ENCODE measurements at regions not wholly inside any gene's neighbourhood (a gene's known extent, or its start where the extent isn't known, plus 50 kb on each side); places are given as distances from the start of the nearest gene placed in this dataset.
"Not testable (repeated sequence)": the region's sequence is repeated elsewhere in the genome, so short reads cannot be mapped to it uniquely, and the experiment has no call there.

DNA sequence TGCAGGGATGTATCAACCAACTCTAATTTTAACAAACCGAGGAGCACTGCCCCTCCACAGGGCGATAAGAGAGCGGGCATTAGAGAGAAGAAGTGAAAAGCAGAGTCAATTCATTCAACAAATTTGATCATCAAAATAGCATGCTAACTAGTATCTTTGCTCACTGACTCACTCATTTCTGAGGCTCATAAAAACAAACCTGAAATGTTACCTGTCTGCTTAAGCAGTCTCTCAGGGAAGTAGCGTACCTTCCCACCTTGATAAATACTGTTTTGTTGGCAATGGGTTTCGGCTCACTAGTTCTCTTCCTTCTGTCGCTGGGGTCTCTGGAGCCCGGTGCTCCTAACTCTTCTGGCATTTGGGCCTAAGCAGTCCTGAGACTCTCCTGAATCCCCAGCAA, 248.8 kb downstream of the IRS1 start:
- DNase-seq, result no peak
- peaks cover 0 to 14% (median 13%) of the 10 kb centered on the region in 3 donors for H3K27me3 Mint-ChIP-seq
- no peak overlapping the region for H3K4me3 Mint-ChIP-seq
- H3K4me1 Mint-ChIP-seq, result no peaks in the 10 kb centered on the region
- no peak overlapping the region for H3K27ac Mint-ChIP-seq
- ATAC-seq (ENCODE audit: low read depth in 2 of 2), result no peak
- peaks cover 0 to 3% (median 0%) of the 10 kb centered on the region in 7 donors for H3K9me3 Mint-ChIP-seq
- H3K36me3 Mint-ChIP-seq, result no peaks in the 10 kb centered on the region

DNA sequence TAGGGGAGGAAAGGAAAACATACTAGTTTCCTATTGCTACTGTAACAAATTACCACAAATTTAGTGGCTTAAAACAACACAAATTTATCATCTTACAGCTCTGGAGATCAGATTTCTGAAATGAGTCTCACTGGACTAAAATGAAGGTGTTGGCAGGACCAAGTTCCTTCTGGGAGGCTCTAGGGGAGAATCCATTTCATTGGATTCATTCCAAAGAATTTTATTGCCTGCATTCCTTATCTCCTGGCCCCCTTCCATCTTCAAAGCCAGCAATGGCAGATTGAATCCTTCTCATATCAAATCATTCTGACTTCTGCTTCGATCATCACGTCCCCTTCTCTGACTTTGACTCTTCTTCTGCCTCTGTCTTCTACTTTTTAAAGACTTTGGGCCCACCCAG, 250.9 kb downstream of the IRS1 start:
- H3K9me3 Mint-ChIP-seq, result peaks cover 0 to 3% (median 0%) of the 10 kb centered on the region in 7 donors
- H3K4me1 Mint-ChIP-seq, result no peaks in the 10 kb centered on the region
- peaks cover 0 to 19% (median 17%) of the 10 kb centered on the region in 3 donors for H3K27me3 Mint-ChIP-seq
- ATAC-seq (ENCODE audit: low read depth in 2 of 2) (no peak), DNase-seq (no peak)
- H3K36me3 Mint-ChIP-seq, result no peaks in the 10 kb centered on the region
- H3K27ac Mint-ChIP-seq, result no peak overlapping the region
- no peak overlapping the region for H3K4me3 Mint-ChIP-seq

DNA sequence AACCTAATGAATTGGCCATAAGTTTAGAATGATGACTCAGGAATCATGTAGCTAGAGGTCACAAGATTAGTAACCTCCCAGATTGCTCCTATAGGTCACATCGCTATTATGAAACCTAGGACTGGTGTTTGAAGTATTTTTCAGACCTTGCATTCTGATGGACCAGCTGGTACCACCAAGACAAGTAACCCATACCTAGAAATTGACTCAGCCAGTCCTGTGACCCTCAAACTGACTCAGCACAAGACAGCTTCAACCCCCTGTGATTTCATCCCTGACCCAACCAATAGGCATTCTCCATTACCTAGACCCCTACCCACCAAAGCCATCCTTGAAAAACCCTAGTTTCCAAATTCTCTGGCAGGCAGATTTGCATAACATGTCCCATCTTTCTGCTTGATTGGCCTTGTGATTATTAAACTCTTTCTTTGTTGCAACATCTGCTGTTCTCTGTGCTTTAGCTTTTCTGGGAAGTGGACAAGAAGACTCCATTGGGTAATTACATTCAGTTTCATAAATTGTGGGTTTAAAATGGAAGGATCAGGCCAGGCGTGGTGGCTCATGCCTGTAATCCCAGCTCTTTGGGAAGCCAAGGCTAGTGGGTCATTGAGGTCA, 254.9 kb downstream of the IRS1 start:
- ATAC-seq (ENCODE audit: low read depth in 2 of 2) (no peak), DNase-seq (no peak)
- Mint-ChIP-seq H3K27ac (peak overlapping the region in 1 of 6 donors; percentile 24), H3K9me3 (peaks cover 1 to 12% (median 4%) of the 10 kb centered on the region in 7 donors), H3K4me3 (no peak overlapping the region), H3K36me3 (no peaks in the 10 kb centered on the region), H3K4me1 (no peaks in the 10 kb centered on the region), H3K27me3 (peaks cover 10 to 17% (median 13%) of the 10 kb centered on the region in 3 donors)

DNA sequence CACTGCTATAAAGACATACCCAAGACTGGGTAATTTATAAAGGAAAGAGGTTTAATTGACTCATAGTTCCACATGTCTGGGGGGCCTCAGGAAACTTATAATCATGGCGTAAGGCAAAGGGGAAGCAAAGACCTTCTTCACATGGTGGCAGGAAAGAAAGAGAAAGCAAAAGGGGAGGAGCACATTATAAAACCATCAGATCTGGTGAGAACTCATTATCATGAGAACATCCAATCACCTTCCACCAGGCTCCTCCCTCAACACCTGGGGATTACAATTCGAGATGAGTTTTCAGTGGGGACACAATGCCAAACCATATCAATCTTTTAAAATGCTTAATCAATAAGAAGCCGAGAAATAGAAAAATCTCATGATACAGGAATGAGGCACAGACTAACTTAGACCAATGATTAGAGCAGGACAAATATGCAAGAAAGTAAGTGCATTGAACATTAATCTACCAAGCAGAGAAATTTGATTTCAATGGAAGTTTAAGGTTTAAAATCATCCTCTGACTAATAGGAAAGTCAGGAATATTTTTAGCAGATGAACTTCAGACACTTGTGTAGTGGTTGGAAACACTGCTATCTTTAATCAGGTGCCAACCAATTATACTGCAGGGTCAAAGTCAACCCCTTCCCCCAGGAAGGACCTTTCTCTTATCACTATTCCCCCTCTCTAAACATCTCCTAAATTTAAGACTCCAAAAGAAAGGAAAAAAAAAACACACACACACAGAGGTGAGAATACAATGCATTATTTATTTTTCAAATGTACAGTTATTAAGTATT, 259.2 kb downstream of the IRS1 start:
- DNase-seq, result no peak
- Mint-ChIP-seq H3K9me3 (peaks cover 1 to 12% (median 4%) of the 10 kb centered on the region in 7 donors), H3K27ac (no peak overlapping the region), H3K4me3 (no peak overlapping the region), H3K36me3 (no peaks in the 10 kb centered on the region), H3K4me1 (no peaks in the 10 kb centered on the region), H3K27me3 (peaks cover 2 to 14% (median 6%) of the 10 kb centered on the region in 3 donors)
- ATAC-seq (ENCODE audit: low read depth in 2 of 2), result no peak

DNA sequence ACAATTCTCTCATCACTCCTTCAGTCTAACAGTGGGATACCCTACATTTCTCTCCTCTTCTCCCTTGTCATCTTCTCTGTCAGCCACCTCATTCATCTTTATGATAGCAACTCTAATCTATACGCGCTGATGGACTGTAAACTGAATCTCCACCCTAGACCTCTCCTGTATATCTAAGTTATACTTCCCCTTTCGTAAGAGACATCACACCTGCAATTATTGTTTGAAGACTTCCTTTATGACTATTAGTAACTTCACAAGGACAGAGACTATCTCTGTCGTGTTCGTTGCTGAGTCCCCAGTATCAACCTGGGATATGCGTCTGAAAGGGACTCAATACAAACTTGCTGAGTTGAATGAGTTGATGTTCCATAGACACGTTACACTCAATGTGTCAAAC, 263.2 kb downstream of the IRS1 start:
- Mint-ChIP-seq H3K4me3 (no peak overlapping the region), H3K9me3 (peaks cover 0 to 5% (median 0%) of the 10 kb centered on the region in 7 donors), H3K4me1 (no peaks in the 10 kb centered on the region), H3K36me3 (no peaks in the 10 kb centered on the region), H3K27me3 (peaks cover 0 to 8% (median under 1%) of the 10 kb centered on the region in 3 donors), H3K27ac (no peak overlapping the region)
- no peak for DNase-seq
- no peak for ATAC-seq (ENCODE audit: low read depth in 2 of 2)

DNA sequence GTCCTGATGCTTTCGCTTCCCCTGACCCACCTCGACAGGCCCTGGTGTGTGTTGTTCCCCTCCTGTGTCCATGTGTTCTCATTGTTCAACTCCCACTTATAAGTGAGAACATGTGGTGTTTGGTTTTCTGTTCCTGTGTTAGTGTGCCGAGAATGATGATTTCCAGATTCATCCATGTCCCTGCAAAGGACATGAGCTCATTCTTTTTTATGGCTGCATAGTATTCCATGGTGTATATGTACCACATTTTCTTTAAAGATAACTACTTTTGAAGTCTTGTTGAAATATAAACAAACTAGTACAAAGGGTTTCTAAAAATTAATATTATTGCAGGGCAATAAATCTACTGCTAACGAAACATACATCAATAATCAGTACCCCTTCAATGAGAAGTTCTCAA, 266.6 kb downstream of the IRS1 start:
- not testable (repeated sequence) for H3K4me3 Mint-ChIP-seq; H3K27ac Mint-ChIP-seq; H3K9me3 Mint-ChIP-seq; H3K36me3 Mint-ChIP-seq; H3K4me1 Mint-ChIP-seq; ATAC-seq (ENCODE audit: low read depth in 2 of 2); H3K27me3 Mint-ChIP-seq; DNase-seq

DNA sequence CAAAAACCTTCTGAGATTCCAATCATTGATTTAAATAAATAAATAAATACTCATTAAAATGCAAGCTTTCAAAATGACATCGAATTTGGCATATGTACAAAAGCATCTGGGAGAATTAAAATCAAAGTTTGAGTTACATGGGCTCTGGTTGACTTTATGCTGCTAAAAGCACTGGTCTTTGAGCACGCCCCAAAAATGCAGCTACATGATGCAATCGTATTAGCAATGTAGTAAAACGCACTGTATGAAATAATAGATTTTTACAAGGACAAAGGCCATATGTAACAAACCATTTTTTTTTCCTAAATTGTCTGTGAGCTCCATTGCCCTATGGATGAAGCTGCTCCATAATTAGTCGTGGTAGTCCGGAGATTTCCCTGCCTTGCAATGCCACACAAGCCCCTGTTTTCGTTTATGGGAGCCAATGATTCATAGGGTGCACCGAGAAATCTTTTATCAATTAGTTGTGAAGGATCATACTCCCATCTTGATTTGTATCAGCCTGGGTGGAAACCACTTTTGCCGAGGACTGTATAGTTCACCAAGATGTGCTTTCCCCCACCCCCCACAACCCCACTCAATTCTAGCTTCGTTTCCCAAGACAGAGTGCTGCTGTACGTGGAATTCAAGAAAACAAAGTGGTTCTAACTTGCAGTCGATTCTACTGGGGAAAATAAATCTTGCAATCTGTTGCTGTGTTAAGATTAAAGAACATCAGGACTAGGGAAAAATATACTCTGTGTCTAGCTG, 268.4 kb downstream of the IRS1 start:
- DNase-seq, result no peak
- H3K4me1 Mint-ChIP-seq, result no peaks in the 10 kb centered on the region
- no peak for ATAC-seq (ENCODE audit: low read depth in 2 of 2)
- H3K27me3 Mint-ChIP-seq, result no peaks in the 10 kb centered on the region
- no peak overlapping the region for H3K4me3 Mint-ChIP-seq
- H3K27ac Mint-ChIP-seq, result no peak overlapping the region
- H3K9me3 Mint-ChIP-seq, result peaks cover 0 to 4% (median 0%) of the 10 kb centered on the region in 7 donors
- no peaks in the 10 kb centered on the region for H3K36me3 Mint-ChIP-seq

DNA sequence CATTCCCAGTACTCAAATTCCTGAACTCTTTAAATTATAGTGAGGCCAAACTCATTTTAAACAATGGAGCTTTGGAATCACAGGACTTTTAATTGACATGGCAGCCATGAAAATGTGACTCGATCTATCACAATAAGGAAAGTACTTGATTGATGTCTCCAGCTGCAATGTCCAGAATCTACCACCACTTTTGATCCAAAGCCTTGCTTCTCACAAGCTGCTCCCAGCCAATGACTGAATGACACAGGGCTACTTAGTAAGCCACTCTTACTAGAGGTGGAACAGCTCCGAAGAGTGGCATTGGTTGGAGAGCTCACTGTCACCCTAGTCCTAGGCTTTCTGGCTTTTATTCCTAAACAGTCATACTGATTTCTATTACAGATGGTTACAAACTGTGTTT, 270.1 kb downstream of the IRS1 start:
- Mint-ChIP-seq H3K4me3 (no peak overlapping the region), H3K27ac (no peak overlapping the region), H3K36me3 (no peaks in the 10 kb centered on the region), H3K27me3 (peaks cover 0 to 1% (median 0%) of the 10 kb centered on the region in 3 donors), H3K9me3 (peaks cover 0 to 4% (median 0%) of the 10 kb centered on the region in 7 donors), H3K4me1 (no peaks in the 10 kb centered on the region)
- ATAC-seq (ENCODE audit: low read depth in 2 of 2) (no peak), DNase-seq (no peak)

DNA sequence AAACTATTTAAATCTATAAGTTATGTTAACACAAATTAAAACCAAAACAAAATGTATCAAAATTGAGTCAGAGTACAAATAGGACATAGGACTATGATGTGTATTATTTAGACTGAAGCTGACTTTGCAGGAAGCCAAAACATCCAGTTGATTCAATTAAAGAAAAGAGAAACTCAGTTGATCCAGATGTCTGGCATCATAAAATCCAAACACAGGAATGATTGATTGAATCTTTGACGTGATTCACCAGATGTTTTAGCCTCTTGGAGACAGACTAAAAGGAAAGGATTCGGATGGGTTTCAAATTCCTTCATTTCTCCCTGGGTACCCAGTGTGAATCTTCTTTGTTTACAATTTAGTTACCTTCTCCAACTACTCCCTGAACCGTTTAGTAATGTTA, 272.9 kb downstream of the IRS1 start:
- DNase-seq, result no peak
- Mint-ChIP-seq H3K27ac (no peak overlapping the region), H3K27me3 (peaks cover 0 to 4% (median 0%) of the 10 kb centered on the region in 3 donors), H3K36me3 (no peaks in the 10 kb centered on the region), H3K9me3 (peaks cover 0 to 1% (median 0%) of the 10 kb centered on the region in 7 donors), H3K4me3 (no peak overlapping the region), H3K4me1 (no peaks in the 10 kb centered on the region)
- no peak for ATAC-seq (ENCODE audit: low read depth in 2 of 2)

DNA sequence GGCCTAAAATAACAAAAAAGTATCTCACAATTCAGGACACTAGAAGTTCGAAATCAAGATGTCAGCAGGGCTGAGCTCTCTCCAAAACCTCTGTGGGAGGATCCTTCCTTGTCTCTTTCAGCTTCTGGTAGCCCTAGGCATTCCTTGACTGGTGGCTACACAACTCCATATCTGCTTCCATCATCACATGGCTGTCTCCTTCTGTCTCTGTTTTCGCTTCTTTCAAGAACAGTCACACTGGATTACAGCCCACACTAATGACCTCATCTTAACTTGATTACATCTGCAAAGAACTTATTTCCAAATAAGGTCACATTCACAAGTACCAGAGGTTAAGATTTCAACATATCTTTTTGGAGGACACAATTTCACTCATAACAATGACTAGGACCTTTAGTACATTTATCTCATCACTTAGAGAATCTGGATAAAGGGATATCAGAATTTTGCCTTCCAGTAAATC, 275.2 kb downstream of the IRS1 start:
- H3K4me1 Mint-ChIP-seq, result no peaks in the 10 kb centered on the region
- no peak for ATAC-seq (ENCODE audit: low read depth in 2 of 2)
- DNase-seq, result no peak
- peaks cover 0 to 16% (median 1%) of the 10 kb centered on the region in 7 donors for H3K9me3 Mint-ChIP-seq
- H3K4me3 Mint-ChIP-seq, result no peak overlapping the region
- no peak overlapping the region for H3K27ac Mint-ChIP-seq
- H3K27me3 Mint-ChIP-seq, result peaks cover 0 to 4% (median 0%) of the 10 kb centered on the region in 3 donors
- no peaks in the 10 kb centered on the region for H3K36me3 Mint-ChIP-seq

DNA sequence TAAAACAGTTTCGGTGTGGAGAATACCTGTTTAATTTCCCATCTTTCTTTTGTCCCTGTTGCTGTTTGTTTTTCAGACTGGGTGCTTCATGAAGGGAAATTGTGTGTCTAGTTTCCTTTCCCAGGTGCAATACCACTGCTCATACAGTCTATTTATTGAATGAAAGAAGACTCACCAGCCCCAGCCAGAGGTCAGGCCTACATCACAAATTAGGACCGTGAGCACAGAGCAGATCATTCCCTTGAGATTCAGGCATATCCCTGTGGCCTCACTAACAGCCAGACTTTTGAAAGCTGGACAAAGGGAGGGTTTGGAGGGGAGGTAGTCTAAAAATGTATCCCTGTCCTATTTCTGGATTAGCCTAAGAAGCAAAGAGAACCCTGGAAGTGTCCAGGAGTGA, 278.9 kb downstream of the IRS1 start:
- Mint-ChIP-seq H3K27ac (no peak overlapping the region), H3K4me3 (no peak overlapping the region), H3K36me3 (no peaks in the 10 kb centered on the region), H3K27me3 (peaks cover 0 to 6% (median 4%) of the 10 kb centered on the region in 3 donors), H3K4me1 (no peaks in the 10 kb centered on the region), H3K9me3 (peaks cover 0 to 23% (median 2%) of the 10 kb centered on the region in 7 donors)
- no peak for ATAC-seq (ENCODE audit: low read depth in 2 of 2)
- no peak for DNase-seq

DNA sequence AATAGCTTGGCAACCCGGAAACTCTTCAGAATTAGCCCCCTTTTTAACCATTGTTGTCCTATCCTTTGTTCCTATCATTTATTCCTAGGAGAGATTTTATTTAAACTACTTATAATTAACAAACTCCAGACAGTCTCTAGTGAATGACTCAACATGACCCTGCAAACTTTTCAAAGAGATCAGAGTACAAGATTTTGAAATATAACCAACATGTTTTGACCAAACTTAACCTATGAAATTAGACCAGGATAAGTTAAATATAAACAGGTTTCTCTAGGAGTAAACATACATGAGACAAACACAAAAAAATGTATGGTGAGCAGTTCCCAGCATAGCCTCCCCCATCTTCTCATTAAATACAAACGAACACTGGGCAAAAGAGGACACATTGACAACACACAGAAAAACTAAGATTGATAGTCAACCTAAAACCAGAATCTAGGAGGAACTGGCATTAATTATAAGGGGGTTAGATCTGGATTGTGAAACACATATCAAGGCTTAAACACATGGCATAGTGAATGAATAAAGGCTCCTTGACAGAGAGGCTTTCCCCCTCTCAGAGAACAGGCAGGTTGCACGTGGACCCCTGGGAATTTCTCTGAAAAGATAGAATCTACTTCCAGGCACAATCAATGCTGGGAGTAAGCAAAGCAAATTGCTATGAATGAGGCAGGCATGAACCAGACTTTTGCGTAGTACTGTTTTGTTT, 284.1 kb downstream of the IRS1 start:
- DNase-seq (no peak), ATAC-seq (ENCODE audit: low read depth in 2 of 2) (no peak)
- H3K36me3 Mint-ChIP-seq, result no peaks in the 10 kb centered on the region
- H3K4me1 Mint-ChIP-seq, result no peaks in the 10 kb centered on the region
- H3K27ac Mint-ChIP-seq, result no peak overlapping the region
- H3K27me3 Mint-ChIP-seq, result peaks cover 7 to 30% (median 21%) of the 10 kb centered on the region in 3 donors
- H3K4me3 Mint-ChIP-seq, result no peak overlapping the region
- H3K9me3 Mint-ChIP-seq, result peaks cover 0 to 13% (median 1%) of the 10 kb centered on the region in 7 donors

DNA sequence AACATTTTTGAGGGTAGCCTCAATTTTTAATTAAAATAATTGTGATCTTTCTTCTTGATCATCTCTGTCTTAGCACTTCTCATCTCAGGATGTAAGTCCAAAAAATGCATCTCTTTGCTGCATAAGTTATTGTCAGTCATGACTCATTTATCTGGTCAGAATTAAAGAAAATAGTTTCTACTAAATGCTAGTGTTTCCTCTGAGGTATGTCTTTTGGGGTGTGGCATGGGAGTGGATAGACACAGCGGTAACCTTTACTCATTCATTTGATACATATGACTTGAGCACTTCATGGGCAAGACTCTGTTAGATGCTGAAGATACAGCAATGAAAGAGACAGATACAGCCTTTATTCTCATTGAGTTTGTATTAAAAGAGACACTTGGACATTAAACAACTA, 284.7 kb downstream of the IRS1 start:
- H3K27ac Mint-ChIP-seq, result no peak overlapping the region
- H3K27me3 Mint-ChIP-seq, result peaks cover 7 to 30% (median 21%) of the 10 kb centered on the region in 3 donors
- no peaks in the 10 kb centered on the region for H3K36me3 Mint-ChIP-seq
- no peak overlapping the region for H3K4me3 Mint-ChIP-seq
- H3K9me3 Mint-ChIP-seq, result peaks cover 0 to 7% (median under 1%) of the 10 kb centered on the region in 7 donors
- DNase-seq, result no peak
- ATAC-seq (ENCODE audit: low read depth in 2 of 2), result no peak
- H3K4me1 Mint-ChIP-seq, result no peaks in the 10 kb centered on the region

Data from naive B cell (primary cell).